ENCODE measurements at regions not wholly inside any gene's neighbourhood (a gene's known extent, or its start where the extent isn't known, plus 50 kb on each side); places are given as distances from the start of the nearest gene placed in this dataset.

DNA sequence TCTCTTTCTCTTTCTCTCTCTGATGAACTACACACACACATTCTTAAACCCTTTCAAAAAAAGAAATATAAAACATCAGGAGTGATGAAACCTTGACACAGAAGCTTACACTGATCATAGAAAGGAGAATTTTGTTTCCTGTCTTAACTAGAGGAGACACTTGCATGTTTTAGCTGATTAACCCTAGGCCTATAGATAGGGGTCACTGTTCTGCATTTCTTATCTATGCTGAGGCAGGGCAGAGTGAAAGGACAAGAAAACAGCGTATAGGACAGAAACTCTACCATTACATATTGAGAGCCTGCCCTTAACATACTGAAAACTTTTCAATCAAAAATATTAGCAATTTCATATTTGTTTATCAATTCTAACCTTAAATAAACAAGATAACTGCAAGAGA, 680.6 kb upstream of the MBL2 start:
- no peaks in the 10 kb centered on the region for H3K36me3 Mint-ChIP-seq
- intact Hi-C loops (cut with micrococcal nuclease), result no loop called here
- DNase-seq, result no peak
- no peaks in the 10 kb centered on the region for H3K27me3 Mint-ChIP-seq (ENCODE audit: low read depth in 3 of 3)
- Histone ChIP-seq H3K9ac (ENCODE audit: insufficient read depth, low read length, poor library complexity, severe bottlenecking) (no peak overlapping the region), H3K9me3 (replicated peaks in 1 of 2; ENCODE audit: control insufficient read depth in 1 of 2, insufficient read depth in 1 of 2, low read length in 2 of 2) (peaks cover 0 to 4% of the 10 kb centered on the region in 2 donors), H2AFZ (ENCODE audit: insufficient read depth, low read depth, low read length, poor library complexity, severe bottlenecking) (no peak overlapping the region), H3K36me3 (replicated peaks in 1 of 2; ENCODE audit: control insufficient read depth in 1 of 2, insufficient read depth in 2 of 2, low read length in 2 of 2) (no peaks in the 10 kb centered on the region), H3K4me1 (ENCODE audit: control insufficient read depth in 1 of 2, insufficient read depth in 2 of 2, low read length in 2 of 2) (no peaks in the 10 kb centered on the region), H3K79me2 (ENCODE audit: insufficient read depth, low read length) (no peaks in the 10 kb centered on the region), H4K20me1 (ENCODE audit: insufficient read depth, low read length) (no peaks in the 10 kb centered on the region), H3K4me2 (replicated peaks; ENCODE audit: extremely low read depth, low read length, poor library complexity, severe bottlenecking) (no peak overlapping the region), H3K27ac (ENCODE audit: low read depth in 1 of 2, low read length in 2 of 2) (no peak overlapping the region), H3K4me3 (replicated peaks in 1 of 3; ENCODE audit: low read depth in 2 of 3, low read length in 3 of 3) (no peak overlapping the region), H3K27me3 (ENCODE audit: control insufficient read depth in 2 of 2, insufficient read depth in 2 of 2, low read length in 2 of 2) (no peaks in the 10 kb centered on the region)
- WGBS (ENCODE audit: insufficient coverage), result no CpG with 5 or more reads among the region's 1 CpG
- H3K4me3 Mint-ChIP-seq, result no peak overlapping the region
- H3K4me1 Mint-ChIP-seq, result no peaks in the 10 kb centered on the region
- peaks cover 0 to 5% (median 1%) of the 10 kb centered on the region in 7 donors for H3K9me3 Mint-ChIP-seq
- no peak for TF ChIP-seq CTCF (IDR thresholded peaks at IDR 0.05)
- H3K27ac Mint-ChIP-seq, result no peak overlapping the region

- Histone ChIP-seq H3K27me3 (ENCODE audit: control insufficient read depth in 2 of 2, insufficient read depth in 2 of 2, low read length in 2 of 2) (no peaks in the 10 kb centered on the region), H2AFZ (ENCODE audit: insufficient read depth, low read depth, low read length, poor library complexity, severe bottlenecking) (no peak overlapping the region), H3K36me3 (replicated peaks in 1 of 2; ENCODE audit: control insufficient read depth in 1 of 2, insufficient read depth in 2 of 2, low read length in 2 of 2) (no peaks in the 10 kb centered on the region), H3K9ac (ENCODE audit: insufficient read depth, low read length, poor library complexity, severe bottlenecking) (no peak overlapping the region), H4K20me1 (ENCODE audit: insufficient read depth, low read length) (no peaks in the 10 kb centered on the region), H3K4me2 (replicated peaks; ENCODE audit: extremely low read depth, low read length, poor library complexity, severe bottlenecking) (no peak overlapping the region), H3K27ac (ENCODE audit: low read depth in 1 of 2, low read length in 2 of 2) (no peak overlapping the region), H3K4me1 (ENCODE audit: control insufficient read depth in 1 of 2, insufficient read depth in 2 of 2, low read length in 2 of 2) (no peaks in the 10 kb centered on the region), H3K79me2 (ENCODE audit: insufficient read depth, low read length) (no peaks in the 10 kb centered on the region), H3K4me3 (replicated peaks in 1 of 3; ENCODE audit: low read depth in 2 of 3, low read length in 3 of 3) (no peak overlapping the region), H3K9me3 (replicated peaks in 1 of 2; ENCODE audit: control insufficient read depth in 1 of 2, insufficient read depth in 1 of 2, low read length in 2 of 2) (peaks cover 6 to 15% of the 10 kb centered on the region in 2 donors)
- WGBS (ENCODE audit: insufficient coverage), result 100% methylated on average over 1 of the region's 1 CpG
- no peak for TF ChIP-seq CTCF (IDR thresholded peaks at IDR 0.05)
- Mint-ChIP-seq H3K9me3 (peaks cover 2 to 21% (median 6%) of the 10 kb centered on the region in 7 donors), H3K27ac (no peak overlapping the region), H3K27me3 (ENCODE audit: low read depth in 3 of 3) (no peaks in the 10 kb centered on the region), H3K4me1 (no peaks in the 10 kb centered on the region), H3K36me3 (no peaks in the 10 kb centered on the region), H3K4me3 (no peak overlapping the region)
- intact Hi-C loops (cut with micrococcal nuclease), result no loop called here
- no peak for DNase-seq
Measured at GRCh38 chr10:53447576-53447975, 675.0 kb upstream of the MBL2 start.
